ENCODE measurements at regions not wholly inside any gene's neighbourhood (a gene's known extent, or its start where the extent isn't known, plus 50 kb on each side); places are given as distances from the start of the nearest gene placed in this dataset.

DNA sequence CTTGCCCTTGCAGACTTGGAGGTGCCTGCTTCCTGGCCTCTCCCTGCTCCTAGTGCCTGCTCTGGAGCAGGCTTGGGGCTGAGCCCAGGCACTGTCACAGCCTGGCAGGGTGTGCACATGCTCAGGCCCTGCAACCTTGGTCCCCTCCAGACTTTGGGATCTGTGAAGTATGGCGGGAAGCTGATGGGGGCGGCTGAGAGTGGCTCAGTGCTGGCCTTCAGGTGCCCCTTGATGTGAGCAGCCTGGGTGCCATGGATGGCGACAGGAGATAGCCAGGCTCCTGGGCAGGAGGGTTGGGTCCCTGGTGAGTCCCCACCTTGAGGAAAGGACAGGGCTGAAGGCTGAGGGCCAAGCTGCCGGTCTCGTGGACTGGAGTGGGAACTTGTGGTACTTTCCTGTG, 700.4 kb upstream of the KCND2 start:
- TF ChIP-seq CTCF (IDR thresholded peaks at IDR 0.05; ENCODE audit: low read depth, low read length) (no peak), EZH2phosphoT487 (IDR thresholded peaks at IDR 0.05; ENCODE audit: low read depth) (no peak)

All from OCI-LY3 (cell line).